ENCODE measurements at regions not wholly inside any gene's neighbourhood (a gene's known extent, or its start where the extent isn't known, plus 50 kb on each side); places are given as distances from the start of the nearest gene placed in this dataset.

DNA sequence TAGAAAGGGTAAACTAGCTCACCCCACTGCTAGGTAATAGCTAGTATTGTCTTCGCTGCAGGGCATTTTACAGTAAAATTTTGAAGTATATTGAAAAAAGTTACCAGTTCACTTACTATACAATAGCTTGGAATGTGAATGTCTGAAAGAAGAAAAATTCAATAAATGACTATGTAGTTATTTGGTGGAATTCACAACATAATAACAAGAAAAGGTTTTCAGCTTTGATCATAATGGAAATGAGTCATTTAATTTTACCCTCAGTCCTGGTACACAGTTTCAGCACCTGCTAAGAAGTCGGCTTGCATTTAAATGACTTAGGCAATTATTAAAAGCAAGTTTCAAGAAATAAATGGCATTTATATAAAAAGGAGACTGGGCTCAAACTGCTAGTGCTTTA, 90.4 kb downstream of the NUP35 start:
- DNase-seq (ENCODE audit: low read depth, low spot score), result no peak

- no peak for DNase-seq (ENCODE audit: low read depth, low spot score)
Measured at GRCh38 chr2:183215917-183216316, 91.7 kb downstream of the NUP35 start.

DNA sequence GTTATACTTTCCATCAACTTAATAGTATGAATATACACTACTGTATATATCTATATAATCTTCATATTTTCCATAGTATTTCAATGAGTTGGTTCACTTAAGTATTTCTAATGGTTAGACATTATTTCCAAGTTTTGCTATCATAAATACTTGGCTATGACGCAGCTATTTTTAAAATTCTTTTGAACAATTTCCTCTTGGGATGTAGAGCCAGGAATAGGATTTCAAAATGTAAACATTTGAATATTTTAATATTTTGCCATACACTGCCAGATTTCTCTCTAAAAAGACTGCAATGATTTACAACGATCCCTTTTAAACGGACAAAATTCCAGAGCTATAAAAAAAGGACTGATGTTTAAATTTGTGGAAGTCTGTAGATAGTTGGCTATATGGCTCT, 95.6 kb downstream of the NUP35 start:
- DNase-seq (ENCODE audit: low read depth, low spot score), result no peak

DNA sequence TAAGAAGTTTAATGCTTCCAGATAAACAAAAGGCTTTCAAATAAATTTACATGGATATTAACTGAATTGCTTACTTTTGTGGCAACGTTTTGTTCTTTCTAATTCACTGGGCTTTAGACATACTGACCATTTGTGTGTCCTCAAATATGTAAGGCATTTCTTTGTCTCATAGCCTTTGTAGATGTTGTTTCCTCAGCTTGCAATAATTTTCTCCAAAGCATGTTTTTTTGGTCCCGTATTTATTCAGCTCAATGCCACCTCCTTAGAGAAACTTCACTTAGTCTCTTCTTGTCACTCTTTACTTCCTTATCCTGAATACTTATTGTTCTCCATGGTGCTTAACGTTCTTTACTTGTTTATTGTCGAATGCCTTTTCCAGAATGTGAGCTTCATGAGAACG, 98.5 kb downstream of the NUP35 start:
- no peak for DNase-seq (ENCODE audit: low read depth, low spot score)

- DNase-seq (ENCODE audit: low read depth, low spot score), result no peak
Measured at GRCh38 chr2:183224948-183225347, 100.7 kb downstream of the NUP35 start.

DNA sequence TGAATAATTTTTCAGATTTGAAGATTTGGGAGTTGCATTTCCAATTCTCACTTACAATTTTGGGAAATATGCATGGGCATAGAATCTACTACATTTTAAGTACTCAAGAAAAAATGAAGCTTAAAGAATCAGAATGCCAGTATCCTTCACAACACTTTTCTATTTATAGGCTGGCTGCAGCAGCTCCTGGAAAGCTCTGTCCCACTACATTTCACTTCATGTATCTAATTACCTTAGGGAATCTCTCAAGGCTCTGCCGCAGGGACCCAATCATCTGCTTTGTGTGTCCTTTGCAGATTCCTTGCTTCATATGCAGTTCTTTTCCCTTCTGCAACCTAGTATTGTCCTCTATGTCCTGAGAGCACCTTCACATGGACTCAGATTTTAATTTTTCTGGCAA, 102.9 kb downstream of the NUP35 start:
- DNase-seq (ENCODE audit: low read depth, low spot score), result no peak

DNA sequence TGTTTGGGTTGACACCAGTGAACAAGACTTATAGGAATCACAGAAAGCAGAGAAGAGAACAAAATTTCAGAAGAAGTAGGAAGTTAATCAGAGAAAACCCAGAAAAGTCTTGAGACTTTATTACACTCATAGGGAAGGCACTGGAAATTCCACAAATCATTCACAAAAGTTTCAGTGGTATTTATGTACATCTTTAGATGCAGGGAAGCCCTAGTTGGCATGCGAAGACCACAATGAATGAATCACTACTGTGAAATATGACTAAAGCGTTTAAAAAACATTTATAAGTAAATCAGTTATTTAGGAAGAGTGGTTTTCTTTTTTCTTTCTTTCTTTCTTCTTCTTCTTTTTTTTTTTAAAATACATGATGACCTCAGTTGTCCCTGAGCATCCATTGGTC, 105.1 kb downstream of the NUP35 start:
- no peak for DNase-seq (ENCODE audit: low read depth, low spot score)

GRCh38 chr2:183232161-183232865, 108.1 kb downstream of the NUP35 start:
- DNase-seq (ENCODE audit: low read depth, low spot score), result no peak

DNA sequence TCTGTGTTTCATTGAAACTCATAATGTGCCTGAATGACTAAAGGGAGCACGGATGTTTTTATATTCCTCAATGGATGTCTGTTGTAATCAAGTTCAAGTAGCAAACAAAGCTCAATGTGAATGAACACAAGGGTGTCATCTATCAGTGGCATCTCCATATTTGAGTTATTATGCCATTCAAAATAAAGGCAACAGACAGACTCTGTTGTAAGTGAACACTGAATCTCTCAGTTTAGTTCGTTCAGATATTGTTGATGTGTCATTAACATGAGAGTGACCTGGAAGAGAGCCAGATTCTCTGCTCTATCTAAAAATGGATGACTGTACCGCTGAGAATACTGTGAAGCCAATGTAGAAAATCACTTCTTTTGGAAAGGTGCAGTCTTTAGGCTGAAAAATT, 118.7 kb downstream of the NUP35 start:
- DNase-seq (ENCODE audit: low read depth, low spot score), result no peak

DNA sequence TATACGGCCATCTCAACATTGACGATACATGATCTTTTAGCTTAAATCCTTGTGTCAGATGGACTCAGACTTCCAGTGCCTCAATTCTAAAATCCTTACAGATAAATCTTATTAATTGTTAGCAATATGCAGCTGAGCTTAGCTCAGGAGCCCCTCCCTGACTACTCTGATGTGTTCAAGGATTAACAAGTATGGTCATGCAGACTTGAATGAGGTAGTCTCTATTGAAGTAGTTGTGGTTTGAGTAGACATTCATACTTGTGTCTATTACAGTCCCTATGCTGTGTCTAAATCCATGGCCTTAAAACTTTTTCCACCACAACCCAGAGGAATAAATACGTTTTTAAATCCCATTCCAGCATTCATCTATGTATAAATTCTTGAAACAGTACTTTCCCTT, 119.5 kb downstream of the NUP35 start:
- no peak for DNase-seq (ENCODE audit: low read depth, low spot score)

DNA sequence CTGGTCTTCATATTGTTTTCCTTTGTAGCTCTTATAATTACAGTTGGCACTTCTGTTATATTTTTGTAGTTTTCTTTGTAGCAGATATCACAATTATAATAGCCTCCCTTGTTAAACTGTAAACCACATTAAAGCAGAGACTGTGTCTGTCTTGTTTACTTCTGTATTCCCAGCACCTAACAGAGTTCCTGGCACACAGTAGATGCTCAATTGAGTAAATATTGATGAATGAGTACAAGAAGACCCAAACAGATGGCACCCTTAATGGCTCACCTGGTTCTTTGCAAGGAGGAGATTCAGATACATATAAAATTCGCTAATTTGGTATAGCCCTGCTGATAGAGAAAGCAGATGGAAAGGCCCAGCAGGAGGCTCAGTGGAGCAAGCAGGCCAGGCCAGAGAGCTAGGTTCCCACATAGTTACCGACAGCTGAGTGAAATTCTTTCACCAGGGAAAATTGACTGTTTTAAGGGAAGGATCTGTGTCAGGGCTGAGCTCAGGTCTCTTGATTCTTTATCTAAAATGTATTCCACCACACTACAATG, 120.1 kb downstream of the NUP35 start:
- DNase-seq (ENCODE audit: low read depth, low spot score), result no peak

GRCh38 chr2:183248866-183249567, 124.8 kb downstream of the NUP35 start:
- no peak for DNase-seq (ENCODE audit: low read depth, low spot score)

GRCh38 chr2:183250061-183250460, 125.8 kb downstream of the NUP35 start:
- no peak for DNase-seq (ENCODE audit: low read depth, low spot score)

DNA sequence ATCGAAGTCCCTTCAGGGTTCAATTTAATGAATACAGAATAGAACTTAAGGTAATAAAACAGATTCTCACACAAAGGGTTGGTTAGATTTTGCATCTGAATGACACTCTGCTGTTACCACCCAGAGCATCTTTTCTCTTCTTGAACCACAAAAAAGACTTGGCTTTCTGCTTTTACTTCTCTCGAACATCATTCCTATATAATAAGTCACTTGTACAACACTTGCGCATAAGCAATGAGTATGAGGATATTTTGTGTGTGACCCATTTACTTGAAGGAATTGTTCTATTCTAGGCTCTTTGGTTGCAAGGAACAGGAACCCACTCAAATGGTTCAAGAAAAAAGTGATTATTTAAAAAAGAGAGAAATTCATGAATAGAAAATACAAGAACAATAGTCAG, 126.2 kb downstream of the NUP35 start:
- DNase-seq (ENCODE audit: low read depth, low spot score), result no peak

GRCh38 chr2:183253441-183254130, 129.3 kb downstream of the NUP35 start:
- DNase-seq (ENCODE audit: low read depth, low spot score), result no peak

GRCh38 chr2:183255411-183255810, 131.2 kb downstream of the NUP35 start:
- DNase-seq (ENCODE audit: low read depth, low spot score), result no peak

DNA sequence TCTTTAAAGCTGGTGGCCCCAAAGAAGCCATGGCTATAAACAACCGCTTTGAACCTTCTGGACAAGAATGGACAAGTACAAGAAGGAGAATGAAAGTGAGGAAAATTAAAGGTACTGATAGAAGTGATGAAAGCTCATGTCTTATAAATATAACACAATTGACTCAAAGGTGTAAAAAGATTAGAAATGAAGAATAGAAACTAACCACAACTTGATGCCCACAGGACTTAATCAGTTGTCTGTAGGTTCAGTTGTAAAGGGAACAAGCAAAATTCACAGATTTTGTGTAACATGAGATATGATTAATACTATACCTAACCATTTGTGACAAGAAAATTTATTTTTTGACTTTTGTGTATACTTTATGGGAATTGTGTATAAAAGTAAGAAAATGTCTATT, 135.7 kb downstream of the NUP35 start:
- DNase-seq (ENCODE audit: low read depth, low spot score), result no peak

GRCh38 chr2:183260527-183260926, 136.3 kb downstream of the NUP35 start:
- DNase-seq (ENCODE audit: low read depth, low spot score), result no peak

GRCh38 chr2:183264890-183265535, 140.8 kb downstream of the NUP35 start:
- DNase-seq (ENCODE audit: low read depth, low spot score), result no peak

- DNase-seq (ENCODE audit: low read depth, low spot score), result no peak
Measured at GRCh38 chr2:183267148-183267827, 143.0 kb downstream of the NUP35 start.

GRCh38 chr2:183269956-183270355, 145.7 kb downstream of the NUP35 start:
- no peak for DNase-seq (ENCODE audit: low read depth, low spot score)

DNA sequence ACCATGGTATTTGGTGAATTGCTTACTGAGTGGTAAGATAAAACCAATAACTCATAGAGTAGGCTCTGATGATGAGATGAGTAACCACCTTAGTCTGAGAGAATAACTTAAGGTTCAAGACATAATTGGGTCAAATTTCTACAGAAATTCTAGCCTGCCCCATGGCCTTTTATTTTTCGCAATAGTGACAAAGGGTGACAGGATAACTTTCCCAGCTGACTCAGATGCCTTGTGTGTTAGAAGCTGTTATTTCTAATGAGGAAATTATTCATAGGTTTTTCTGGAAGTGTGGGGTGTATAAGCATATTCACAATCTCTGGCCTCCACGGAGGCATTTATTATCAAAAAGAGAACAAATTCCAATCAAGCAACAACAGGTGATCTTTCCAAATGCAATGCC, 159.0 kb downstream of the NUP35 start:
- no peak for DNase-seq (ENCODE audit: low read depth, low spot score)
